ENCODE measurements at regions not wholly inside any gene's neighbourhood (a gene's known extent, or its start where the extent isn't known, plus 50 kb on each side); places are given as distances from the start of the nearest gene placed in this dataset.

- no peak for TF ChIP-seq CTCF (IDR thresholded peaks at IDR 0.05; ENCODE audit: low read depth, low read length)
- TF ChIP-seq EZH2phosphoT487 (IDR thresholded peaks at IDR 0.05; ENCODE audit: low read depth), result no peak
Measured at GRCh38 chr3:38978729-38979128, 73.0 kb downstream of the SCN11A start.

All from OCI-LY3 (cell line).